ENCODE measurements at regions not wholly inside any gene's neighbourhood (a gene's known extent, or its start where the extent isn't known, plus 50 kb on each side); places are given as distances from the start of the nearest gene placed in this dataset.
"Not testable (repeated sequence)": the region's sequence is repeated elsewhere in the genome, so short reads cannot be mapped to it uniquely, and the experiment has no call there.

DNA sequence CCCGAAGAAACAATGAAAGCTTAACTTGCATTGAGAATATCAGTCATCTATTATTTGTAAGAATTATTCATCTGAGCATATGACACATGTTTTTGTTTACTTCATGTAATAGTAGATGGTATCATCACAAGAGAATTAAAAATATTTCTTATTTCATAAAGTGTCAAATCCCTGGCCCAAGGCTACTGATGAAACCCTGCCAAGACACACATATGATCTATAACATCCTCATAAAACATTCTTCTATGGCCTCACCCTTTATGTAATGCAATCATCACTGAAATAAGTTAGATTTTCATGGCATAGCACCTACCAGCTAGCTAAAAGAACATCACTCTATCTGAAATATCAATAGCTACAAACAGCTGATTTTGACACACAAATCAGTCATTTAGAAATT, 385.6 kb upstream of the PHF14 start:
- in situ Hi-C loops (cut with HindIII; ENCODE audit: low pct_unique_long_range_greater_than_20kb, low sequenced_read_pairs), result no loop called here

DNA sequence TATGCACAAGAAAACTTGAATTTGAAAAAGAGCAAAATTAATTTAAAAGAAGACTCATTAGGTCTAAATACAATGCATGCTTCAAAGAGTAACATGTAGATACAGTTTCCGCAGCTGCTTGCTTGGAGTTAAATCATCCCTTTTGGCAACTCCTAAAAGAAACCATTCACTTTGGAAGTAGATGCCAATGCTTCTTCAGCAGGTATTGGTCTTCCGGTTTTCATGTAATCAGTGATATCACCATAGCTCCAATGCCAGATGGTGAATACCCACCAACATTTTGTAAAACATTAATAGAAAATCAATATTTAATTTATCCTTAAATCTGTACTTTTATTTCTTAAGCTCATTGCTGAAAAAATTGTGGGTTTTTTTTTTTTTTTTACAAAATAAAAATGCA, 381.1 kb upstream of the PHF14 start:
- in situ Hi-C loops (cut with HindIII; ENCODE audit: low pct_unique_long_range_greater_than_20kb, low sequenced_read_pairs), result no loop called here
- DNase-seq (ENCODE audit: low read depth), result no peak

More for the DNA sequence above, 385.6 kb upstream of the PHF14 start:
- no peak for DNase-seq (ENCODE audit: low read depth)

DNA sequence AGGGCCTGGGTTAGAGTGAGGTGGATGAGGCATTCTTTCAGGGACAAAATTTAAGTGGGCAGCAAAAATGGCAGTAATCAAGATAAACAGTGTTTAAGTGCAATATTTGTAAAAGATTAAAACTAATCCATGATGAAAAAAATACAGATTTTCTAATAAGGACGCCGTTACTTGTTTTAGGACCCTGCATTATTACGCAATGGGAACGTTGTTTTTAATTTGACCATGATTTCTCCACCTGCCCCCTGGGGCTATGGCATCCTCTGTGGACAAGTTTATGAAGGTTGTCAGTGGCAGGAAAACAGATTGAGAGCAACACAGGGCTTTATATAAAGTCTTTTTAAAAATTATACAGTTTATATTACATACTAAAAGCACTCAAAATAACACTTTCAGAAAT, 380.6 kb upstream of the PHF14 start:
- in situ Hi-C loops (cut with HindIII; ENCODE audit: low pct_unique_long_range_greater_than_20kb, low sequenced_read_pairs), result no loop called here
- no peak for DNase-seq (ENCODE audit: low read depth)

DNA sequence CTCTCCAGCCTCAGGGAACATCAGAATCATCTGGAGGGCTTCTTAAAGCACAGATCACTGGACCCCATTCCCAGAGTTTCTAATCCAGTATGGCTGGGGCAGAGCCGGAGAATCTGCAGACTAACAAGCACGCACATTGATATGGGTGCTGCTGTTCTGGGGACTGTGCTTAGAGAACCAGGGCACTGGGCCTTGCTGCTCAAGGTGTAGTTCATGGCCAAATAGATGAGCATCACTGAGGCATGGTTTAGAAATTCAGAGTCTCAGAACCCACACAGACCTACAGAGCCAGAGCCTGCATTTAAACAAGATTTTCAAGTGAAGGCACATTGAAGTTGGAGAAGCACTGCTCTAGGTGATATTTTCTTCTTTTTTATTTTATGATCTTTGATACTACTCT, 376.8 kb upstream of the PHF14 start:
- in situ Hi-C loops (cut with HindIII; ENCODE audit: low pct_unique_long_range_greater_than_20kb, low sequenced_read_pairs), result no loop called here
- no peak for DNase-seq (ENCODE audit: low read depth)

DNA sequence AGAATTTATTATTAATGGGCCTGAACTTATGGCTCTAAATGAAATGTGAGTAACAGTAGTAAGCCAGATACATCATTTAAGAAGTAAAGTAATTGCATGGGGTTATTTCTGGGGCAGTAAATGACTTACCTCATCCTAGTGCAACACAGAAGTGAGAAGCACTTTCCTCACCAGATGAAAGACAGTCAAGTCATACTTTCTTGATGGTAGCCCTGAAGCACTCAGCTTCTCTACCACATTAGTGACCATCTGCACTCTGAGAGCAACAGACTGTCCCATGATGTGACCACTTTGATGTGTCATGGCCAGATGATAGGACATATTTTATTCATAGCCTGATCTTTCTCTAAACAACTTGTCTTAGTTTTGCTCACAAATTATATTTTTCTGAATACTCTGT, 369.5 kb upstream of the PHF14 start:
- in situ Hi-C loops (cut with HindIII; ENCODE audit: low pct_unique_long_range_greater_than_20kb, low sequenced_read_pairs), result no loop called here
- no peak for DNase-seq (ENCODE audit: low read depth)

DNA sequence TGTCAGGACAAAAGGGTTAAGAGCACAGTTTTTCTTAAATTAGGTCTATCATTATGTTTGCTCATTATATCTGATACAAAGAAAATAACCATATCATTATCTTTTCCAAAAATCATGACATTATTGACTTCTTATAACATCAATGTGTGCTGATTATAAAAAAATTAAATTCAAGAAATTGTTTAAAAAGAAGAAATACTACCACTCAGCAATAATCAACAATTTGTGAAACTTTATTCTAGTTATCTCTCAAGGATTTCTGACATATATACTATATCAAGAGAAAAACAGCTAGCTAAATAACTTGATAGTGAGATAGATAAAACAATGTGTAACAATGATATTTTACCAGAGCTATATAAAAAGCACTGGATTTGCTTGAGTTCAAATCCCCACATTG, 360.7 kb upstream of the PHF14 start:
- no peak for DNase-seq (ENCODE audit: low read depth)
- in situ Hi-C loops (cut with HindIII; ENCODE audit: low pct_unique_long_range_greater_than_20kb, low sequenced_read_pairs), result no loop called here

DNA sequence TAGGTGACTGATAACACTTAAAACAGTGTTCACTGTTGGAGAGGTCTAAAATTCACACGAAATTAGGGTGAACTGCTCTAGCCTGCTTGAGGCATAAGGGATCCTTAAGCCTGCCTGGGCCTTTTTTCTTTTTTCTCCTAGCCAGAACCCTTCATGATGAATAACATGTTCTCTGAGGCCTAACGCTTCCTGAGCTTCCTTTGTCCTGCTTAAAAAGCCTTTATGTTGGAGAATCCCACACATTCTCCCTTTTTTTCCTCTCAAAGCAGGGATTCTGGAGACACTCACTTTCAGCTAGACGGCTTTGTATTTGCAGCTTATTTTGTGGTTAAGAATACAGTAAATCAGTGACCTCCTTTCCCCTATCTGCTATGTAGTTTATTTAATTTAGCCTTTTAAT, 354.7 kb upstream of the PHF14 start:
- in situ Hi-C loops (cut with HindIII; ENCODE audit: low pct_unique_long_range_greater_than_20kb, low sequenced_read_pairs), result no loop called here

DNA sequence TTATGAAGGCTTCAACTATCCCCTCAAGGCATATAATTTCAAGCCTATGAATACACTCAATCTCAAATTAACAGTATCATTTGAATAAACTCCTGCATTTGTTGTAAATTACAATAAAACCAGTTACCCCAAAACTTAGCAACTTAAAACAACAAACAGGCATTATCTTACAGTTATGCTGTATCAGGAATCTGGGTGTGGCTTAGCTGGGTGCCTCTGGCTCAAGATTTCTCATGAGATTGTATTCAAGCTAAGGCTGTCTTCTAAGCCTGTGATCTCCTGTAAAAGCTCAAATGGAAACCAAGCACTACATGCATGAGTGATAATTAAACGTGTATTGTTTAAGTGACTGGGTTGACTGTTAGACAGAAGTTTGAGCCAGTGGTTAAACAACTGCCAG, 341.0 kb upstream of the PHF14 start:
- DNase-seq (ENCODE audit: low read depth), result no peak
- in situ Hi-C loops (cut with HindIII; ENCODE audit: low pct_unique_long_range_greater_than_20kb, low sequenced_read_pairs), result no loop called here

More for the DNA sequence above, 354.7 kb upstream of the PHF14 start:
- DNase-seq (ENCODE audit: low read depth), result no peak

DNA sequence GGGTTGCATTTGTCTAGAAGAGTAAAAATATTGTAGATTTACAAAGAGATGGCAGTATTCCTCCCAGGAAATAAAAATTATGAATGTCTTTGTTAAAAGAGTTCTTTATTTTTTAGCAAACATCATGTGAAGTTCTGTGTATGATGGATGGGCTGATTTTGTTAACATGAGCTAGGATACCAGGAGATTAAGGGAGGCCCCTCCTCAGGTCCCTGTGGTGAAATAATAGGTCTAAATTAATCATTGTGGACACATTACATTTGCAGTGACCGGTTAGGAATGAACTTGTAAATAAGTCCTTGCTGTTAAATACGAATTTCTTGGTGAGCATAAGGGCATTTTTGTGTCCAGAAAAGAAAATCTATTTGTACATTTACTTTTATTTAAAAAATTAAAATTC, 339.4 kb upstream of the PHF14 start:
- DNase-seq (ENCODE audit: low read depth), result no peak
- in situ Hi-C loops (cut with HindIII; ENCODE audit: low pct_unique_long_range_greater_than_20kb, low sequenced_read_pairs), result no loop called here

DNA sequence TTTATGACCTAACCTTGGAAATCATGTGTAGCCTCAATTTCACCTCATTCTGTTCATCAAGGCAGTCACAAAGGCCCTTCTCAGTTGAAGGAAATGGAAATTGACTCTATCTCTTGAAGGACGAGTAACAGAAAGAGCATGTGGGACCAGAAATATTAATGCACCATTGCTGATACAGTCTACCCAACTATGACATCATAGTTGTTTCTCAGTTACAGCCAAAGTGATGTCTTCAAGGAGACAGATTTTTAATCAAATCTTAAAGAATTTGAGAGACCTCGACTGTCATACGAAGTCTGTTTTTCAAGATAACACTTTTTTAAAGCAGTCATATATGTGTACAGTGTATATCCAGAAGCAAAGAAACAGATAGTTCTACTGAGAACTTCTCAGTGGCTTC, 335.7 kb upstream of the PHF14 start:
- no peak for DNase-seq (ENCODE audit: low read depth)
- in situ Hi-C loops (cut with HindIII; ENCODE audit: low pct_unique_long_range_greater_than_20kb, low sequenced_read_pairs), result no loop called here

DNA sequence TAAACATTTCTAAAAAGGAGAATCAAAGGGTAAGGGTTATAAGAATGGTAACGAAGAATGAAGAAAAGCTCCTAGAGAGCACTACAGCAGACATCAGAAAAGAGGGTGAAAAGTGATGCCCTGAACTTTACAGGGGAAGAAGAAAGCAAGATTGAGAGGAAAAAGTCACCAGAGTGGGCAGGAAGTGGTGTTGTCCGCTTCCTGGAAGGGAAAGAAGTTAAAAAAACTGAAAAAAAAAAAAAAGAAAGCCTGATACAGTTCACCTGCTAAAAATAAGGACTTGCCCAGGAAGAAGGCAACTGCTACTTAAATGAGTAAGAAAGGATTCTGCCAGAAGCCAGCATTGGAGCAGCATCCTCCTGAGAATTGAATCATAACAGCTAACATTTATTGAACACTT, 330.1 kb upstream of the PHF14 start:
- no peak for DNase-seq (ENCODE audit: low read depth)
- in situ Hi-C loops (cut with HindIII; ENCODE audit: low pct_unique_long_range_greater_than_20kb, low sequenced_read_pairs), result no loop called here

DNA sequence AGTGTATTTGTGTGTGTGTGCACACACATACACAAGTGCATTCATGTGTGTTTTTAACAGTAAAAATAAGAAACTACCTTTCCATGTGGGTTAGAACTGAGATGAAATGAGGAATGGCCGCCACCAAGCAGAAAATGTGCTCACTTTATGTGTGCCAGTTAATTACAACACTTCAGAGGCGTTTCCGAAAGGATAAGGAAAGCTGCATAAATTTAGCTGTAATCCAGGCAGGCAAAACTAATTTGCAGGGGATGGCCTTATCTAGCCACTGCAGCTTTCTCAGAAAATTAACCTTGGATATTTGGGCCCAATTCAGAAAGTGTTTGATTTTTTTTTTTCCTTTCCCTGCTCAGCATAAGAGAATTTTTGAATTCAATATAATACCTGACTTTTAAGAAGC, 328.8 kb upstream of the PHF14 start:
- no peak for DNase-seq (ENCODE audit: low read depth)
- in situ Hi-C loops (cut with HindIII; ENCODE audit: low pct_unique_long_range_greater_than_20kb, low sequenced_read_pairs), result no loop called here

DNA sequence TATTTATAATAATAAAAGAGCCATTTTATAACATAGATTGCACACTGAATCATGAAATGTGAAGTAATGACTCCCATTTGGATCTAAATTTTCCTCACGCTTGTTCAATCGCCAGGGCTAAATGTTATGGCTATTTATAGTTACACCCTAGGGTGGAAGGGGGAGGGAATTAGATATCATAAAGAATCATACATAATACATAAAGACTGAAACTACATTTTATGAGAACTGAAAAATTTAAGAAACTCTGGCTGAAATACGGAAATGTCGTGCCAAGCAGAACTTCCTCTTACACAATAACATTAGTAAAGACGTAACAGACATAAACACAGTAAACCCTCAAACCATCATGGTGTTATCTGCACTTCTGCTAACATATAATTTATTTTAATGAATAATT, 327.5 kb upstream of the PHF14 start:
- DNase-seq (ENCODE audit: low read depth), result no peak
- in situ Hi-C loops (cut with HindIII; ENCODE audit: low pct_unique_long_range_greater_than_20kb, low sequenced_read_pairs), result no loop called here

DNA sequence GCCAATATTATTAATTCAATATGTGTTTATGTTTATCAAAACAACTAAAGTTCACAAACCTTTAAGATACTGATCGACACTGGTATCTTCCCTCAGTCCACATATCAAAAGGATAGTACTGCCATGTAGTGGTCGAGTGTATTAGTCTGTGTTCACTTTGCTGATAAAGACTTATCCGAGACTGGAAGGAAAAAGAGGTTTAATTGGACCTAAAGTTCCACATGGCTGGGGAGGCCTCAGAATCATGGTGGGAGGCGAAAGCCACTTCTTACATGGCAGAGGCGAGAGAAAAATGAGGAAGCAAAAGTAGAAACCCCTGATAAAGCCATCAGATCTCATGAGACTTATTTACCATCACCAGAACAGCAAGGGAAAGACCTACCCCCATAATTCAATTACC, 325.4 kb upstream of the PHF14 start:
- DNase-seq (ENCODE audit: low read depth), result no peak
- in situ Hi-C loops (cut with HindIII; ENCODE audit: low pct_unique_long_range_greater_than_20kb, low sequenced_read_pairs), result no loop called here

DNA sequence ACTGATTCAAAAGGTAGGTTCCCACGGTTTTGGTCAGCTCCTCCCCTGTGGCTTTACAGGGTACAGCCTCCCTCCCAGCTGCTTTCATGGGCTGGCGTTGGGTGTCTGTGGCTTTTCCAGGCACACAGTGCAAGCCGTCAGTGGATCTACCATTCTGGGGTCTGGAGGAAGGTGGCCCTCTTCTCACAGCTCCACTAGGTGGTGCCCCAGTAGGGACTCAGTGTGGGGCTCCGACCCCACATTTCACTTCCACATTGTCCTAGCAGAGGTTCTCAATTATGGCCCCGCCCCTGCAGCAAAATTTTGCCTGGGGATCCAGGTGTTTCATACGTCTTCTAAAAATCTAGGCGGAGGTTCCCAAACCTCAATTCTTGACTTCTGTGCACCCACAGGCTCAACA, 324.6 kb upstream of the PHF14 start:
- in situ Hi-C loops (cut with HindIII; ENCODE audit: low pct_unique_long_range_greater_than_20kb, low sequenced_read_pairs); DNase-seq (ENCODE audit: low read depth): not testable (repeated sequence)

DNA sequence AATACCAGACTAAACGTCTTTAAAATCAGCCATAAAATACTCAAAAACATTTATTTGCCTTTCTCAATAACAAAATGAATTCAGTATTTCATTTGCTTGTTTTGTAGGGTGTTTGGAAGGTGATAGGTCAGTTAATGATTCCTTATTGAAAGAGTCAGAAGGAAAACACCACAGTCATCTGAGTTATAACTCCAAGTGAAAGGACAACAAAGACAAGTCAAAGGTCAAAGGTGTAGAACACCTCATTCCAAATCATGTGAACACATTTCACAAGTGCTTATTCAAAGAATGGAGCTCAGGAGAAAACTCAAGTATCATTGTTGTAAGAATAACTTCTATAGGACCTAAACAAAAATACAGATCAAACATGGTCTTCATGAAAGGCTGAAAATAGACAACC, 318.6 kb upstream of the PHF14 start:
- DNase-seq (ENCODE audit: low read depth), result peak; percentile 14
- in situ Hi-C loops (cut with HindIII; ENCODE audit: low pct_unique_long_range_greater_than_20kb, low sequenced_read_pairs), result no loop called here

DNA sequence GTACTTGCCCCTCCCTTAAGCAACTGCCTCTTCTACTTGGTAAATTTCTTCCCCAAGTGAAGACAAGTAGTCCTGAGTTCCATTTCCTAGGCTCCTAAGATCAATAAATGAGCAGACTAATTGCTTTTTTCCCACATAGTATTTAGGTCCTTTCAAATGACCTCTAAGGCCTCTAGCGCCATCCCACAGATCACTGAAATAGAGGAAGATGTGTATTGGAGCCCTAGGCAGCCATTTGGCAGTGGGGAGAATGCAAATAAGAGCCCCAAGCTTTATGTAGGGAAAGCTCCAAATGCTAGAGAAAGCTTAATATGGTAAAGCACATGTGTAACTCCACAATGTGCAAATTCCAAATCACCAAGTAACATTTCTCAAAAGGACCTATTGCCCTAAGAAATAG, 316.5 kb upstream of the PHF14 start:
- in situ Hi-C loops (cut with HindIII; ENCODE audit: low pct_unique_long_range_greater_than_20kb, low sequenced_read_pairs), result no loop called here
- no peak for DNase-seq (ENCODE audit: low read depth)

DNA sequence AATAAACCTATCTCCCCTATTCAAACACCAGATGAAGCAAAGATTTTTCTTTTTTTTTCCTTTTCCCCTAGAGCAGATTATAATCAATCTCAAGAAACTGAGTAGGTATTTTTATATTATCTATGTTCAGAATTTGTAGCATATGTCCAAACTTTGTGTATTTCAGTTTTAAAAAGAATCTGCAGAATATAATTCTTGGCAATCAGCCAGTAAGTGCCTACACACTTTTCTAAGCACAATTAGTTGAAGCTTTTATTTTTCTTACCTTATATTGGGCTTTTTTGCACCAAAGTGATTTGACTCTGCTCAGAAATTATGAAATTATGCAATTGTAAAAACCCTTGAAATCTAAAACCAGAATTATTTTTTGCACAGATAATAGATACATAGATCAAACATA, 315.8 kb upstream of the PHF14 start:
- in situ Hi-C loops (cut with HindIII; ENCODE audit: low pct_unique_long_range_greater_than_20kb, low sequenced_read_pairs), result no loop called here
- DNase-seq (ENCODE audit: low read depth), result no peak

DNA sequence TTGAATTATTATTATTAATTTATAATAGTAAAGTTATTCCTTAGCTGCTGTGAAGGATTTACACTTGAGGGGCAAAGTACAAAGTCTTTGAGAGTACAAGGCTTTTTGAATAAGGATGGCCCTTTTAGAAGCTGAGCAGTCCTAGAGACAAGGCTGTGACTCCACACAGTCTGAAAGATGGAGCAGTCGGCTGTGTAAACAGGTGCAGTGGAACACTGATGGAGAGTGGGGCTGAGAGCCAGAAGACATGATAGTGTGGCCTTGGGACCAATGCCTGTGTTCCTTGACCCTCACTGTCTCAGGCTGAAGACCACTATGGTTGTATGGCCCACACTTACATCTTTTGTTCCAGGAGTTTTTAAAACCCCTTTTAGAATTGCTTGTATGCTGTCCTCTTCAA, 311.2 kb upstream of the PHF14 start:
- in situ Hi-C loops (cut with HindIII; ENCODE audit: low pct_unique_long_range_greater_than_20kb, low sequenced_read_pairs), result no loop called here
- DNase-seq (ENCODE audit: low read depth), result no peak

DNA sequence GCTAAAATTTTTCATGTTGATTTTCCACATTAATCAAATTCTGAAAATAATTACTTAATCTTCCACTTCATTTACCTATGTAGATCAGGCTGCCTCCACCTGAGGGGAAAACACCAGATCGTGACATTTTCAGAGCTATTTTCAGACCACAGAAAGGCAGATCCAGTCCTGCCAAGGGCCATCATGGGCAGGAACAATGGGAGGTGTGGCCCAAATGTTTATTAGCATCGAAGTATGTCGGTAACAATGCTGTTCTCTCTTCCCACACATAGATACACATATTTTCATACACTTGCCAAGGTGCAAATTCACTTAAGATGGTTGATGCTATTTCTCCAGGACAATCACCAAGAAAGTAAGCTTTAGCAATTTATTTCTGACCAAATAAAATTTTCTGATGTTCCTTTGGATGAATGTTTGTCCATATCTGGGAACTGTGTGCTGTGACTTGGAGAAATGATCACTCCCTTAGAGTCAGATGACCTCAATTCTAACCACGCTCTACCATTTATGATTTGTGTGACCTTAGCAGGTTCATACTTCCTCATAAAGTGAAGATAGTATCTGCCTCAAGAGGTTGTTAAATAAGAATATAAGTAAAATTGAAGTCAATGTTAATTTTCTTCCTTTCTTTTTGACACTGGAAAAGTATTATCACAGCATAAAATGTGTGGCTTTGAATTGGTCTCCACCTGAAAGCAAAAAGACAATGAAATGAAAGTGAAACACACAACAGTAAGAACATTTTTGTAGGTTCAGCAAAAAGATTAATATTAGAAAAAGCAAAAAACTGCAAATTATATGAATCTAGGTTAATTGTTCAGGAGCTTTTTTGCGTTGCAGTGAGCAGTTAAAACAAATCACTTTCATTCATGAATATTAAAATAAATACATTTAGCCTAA, 310.4 kb upstream of the PHF14 start:
- no peak for DNase-seq (ENCODE audit: low read depth)

More for the DNA sequence above, 310.4 kb upstream of the PHF14 start:
- in situ Hi-C loops (cut with HindIII; ENCODE audit: low pct_unique_long_range_greater_than_20kb, low sequenced_read_pairs), result no loop called here

All from Caki2 (cell line).